ENCODE measurements at regions not wholly inside any gene's neighbourhood (a gene's known extent, or its start where the extent isn't known, plus 50 kb on each side); places are given as distances from the start of the nearest gene placed in this dataset.

- TF ChIP-seq, protein P1, sequence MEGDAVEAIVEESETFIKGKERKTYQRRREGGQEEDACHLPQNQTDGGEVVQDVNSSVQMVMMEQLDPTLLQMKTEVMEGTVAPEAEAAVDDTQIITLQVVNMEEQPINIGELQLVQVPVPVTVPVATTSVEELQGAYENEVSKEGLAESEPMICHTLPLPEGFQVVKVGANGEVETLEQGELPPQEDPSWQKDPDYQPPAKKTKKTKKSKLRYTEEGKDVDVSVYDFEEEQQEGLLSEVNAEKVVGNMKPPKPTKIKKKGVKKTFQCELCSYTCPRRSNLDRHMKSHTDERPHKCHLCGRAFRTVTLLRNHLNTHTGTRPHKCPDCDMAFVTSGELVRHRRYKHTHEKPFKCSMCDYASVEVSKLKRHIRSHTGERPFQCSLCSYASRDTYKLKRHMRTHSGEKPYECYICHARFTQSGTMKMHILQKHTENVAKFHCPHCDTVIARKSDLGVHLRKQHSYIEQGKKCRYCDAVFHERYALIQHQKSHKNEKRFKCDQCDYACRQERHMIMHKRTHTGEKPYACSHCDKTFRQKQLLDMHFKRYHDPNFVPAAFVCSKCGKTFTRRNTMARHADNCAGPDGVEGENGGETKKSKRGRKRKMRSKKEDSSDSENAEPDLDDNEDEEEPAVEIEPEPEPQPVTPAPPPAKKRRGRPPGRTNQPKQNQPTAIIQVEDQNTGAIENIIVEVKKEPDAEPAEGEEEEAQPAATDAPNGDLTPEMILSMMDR (conservative IDR thresholded peaks at IDR 0.05) = no peak
- no peak for TF ChIP-seq ZFX (IDR thresholded peaks at IDR 0.05)
These were observed 177.9 kb upstream of the PGRMC2 start for GRCh38 chr4:128465523-128465922.
